ENCODE measurements at regions not wholly inside any gene's neighbourhood (a gene's known extent, or its start where the extent isn't known, plus 50 kb on each side); places are given as distances from the start of the nearest gene placed in this dataset.

DNA sequence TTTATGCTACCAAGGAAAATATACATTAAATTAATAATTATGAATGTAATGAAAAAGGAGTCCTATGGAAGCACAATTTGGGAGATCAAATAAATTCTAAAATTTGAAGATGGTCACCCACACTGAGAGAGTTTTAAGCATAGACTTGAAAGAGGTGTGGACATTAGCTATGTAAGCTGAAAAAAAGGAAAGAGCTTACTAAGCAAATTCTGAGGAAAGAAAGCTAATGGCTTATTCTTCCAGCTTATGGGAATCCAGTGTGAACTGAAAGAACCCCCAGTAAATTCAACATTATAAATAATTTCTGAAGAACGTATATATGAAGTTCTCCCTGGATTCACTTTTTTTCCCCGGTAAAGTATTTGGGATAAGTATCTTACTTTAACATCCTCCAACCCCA lies 78.2 kb upstream of the GUCY1A1 start:
- TF ChIP-seq TCF7L2 (IDR thresholded peaks at IDR 0.05; ENCODE audit: low read depth, low read length) (no peak), SNAPC5 (CRISPR knock-in tag; IDR thresholded peaks at IDR 0.05) (no peak), SAFB (IDR thresholded peaks at IDR 0.05; ENCODE audit: borderline replicate concordance, low read depth, low read length) (no peak), THRB (CRISPR knock-in tag; conservative IDR thresholded peaks at IDR 0.05) (no peak), SMAD1 (IDR thresholded peaks at IDR 0.05; ENCODE audit: low read depth, low read length, partially characterized antibody) (no peak), TBP (optimal IDR thresholded peaks at IDR 0.05; ENCODE audit: low read depth, low read length) (no peak), EZH2 (IDR thresholded peaks at IDR 0.05; ENCODE audit: borderline replicate concordance, low read depth, low read length) (no peak), MBD1 (CRISPR knock-in tag; IDR thresholded peaks at IDR 0.05) (no peak), MAFK (IDR thresholded peaks at IDR 0.05; ENCODE audit: low read length) (0 out of 2 replicates have a peak, but pooled peaks have one; percentile 17), PYGO2 (tag; IDR thresholded peaks at IDR 0.05) (no peak), JUND (IDR thresholded peaks at IDR 0.05; ENCODE audit: borderline replicate concordance, low read depth, low read length) (no peak), JUND (tag; IDR thresholded peaks at IDR 0.05; ENCODE audit: borderline replicate concordance, low read depth, low read length) (no peak)

All from K562 (cell line).